ENCODE measurements at regions not wholly inside any gene's neighbourhood (a gene's known extent, or its start where the extent isn't known, plus 50 kb on each side); places are given as distances from the start of the nearest gene placed in this dataset.

DNA sequence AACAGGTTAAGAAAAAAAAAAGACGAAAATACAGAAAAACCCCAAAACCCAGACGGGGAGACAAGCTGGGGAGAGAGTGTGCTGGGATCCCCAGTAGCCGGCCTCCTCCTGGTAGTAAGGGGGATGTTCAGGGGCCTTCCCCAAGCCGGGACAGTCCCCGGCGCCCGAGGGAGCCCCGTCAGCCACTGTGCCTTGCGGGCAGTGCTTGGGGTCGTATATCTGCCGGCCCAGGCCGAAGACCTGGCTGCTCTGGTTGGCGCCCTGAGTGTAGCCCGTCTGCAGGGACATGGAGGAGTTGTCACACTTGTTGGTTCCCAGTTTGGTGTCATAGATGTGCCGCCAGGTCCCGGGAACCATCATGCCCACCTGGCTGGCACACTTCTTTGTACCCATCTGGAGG is 287.2 kb upstream of the GADL1 start:
- TF ChIP-seq POLR2A (IDR thresholded peaks at IDR 0.05) = no peak
- TF ChIP-seq, protein P1, sequence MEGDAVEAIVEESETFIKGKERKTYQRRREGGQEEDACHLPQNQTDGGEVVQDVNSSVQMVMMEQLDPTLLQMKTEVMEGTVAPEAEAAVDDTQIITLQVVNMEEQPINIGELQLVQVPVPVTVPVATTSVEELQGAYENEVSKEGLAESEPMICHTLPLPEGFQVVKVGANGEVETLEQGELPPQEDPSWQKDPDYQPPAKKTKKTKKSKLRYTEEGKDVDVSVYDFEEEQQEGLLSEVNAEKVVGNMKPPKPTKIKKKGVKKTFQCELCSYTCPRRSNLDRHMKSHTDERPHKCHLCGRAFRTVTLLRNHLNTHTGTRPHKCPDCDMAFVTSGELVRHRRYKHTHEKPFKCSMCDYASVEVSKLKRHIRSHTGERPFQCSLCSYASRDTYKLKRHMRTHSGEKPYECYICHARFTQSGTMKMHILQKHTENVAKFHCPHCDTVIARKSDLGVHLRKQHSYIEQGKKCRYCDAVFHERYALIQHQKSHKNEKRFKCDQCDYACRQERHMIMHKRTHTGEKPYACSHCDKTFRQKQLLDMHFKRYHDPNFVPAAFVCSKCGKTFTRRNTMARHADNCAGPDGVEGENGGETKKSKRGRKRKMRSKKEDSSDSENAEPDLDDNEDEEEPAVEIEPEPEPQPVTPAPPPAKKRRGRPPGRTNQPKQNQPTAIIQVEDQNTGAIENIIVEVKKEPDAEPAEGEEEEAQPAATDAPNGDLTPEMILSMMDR (IDR thresholded peaks at IDR 0.05) = no peak

All from Peyer's patch (tissue), 4 donors.